ENCODE measurements at regions not wholly inside any gene's neighbourhood (a gene's known extent, or its start where the extent isn't known, plus 50 kb on each side); places are given as distances from the start of the nearest gene placed in this dataset.

DNA sequence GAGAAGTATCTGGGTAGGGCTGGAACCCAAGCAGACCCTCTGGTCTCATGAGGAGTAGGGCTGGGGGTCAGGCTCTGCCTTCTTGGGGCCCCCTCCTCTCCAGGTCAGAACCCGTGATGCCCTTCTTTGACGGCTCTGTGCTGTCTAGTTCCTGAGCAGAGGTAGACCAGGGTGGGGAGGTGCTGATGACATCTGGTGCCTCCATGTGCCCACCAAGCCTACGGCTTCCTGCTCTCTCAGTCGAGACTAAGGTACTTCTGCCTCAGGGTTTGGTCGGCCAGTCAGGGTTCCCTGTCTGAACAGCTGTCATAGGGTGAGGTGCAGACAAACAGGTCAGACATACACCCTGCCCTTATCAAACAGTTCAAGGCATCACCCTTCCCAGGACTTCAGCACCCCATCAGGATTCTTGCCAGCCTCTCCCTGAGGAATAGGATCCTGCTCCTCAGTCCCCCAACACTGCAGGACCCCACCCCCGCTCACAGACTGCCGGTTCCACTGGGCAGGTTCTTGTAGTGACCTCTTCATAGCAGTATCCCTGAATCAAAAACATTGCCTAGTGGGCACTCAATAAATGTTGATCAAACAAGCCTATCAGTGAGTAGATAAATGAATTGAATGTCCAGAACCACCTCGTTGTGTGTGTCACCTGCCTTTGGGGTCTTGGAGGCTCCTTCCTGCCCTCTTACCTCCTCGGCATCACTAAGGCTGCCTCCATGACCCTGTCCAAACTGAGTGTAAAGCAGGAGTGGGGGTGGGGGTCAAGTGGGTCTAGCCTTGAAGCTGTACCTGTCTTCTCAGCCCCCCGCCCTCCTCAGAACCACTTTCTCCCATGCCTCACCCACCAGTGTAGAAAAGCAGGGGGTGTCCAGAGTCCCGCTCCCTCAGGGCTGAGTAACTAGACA, 158.2 kb downstream of the BUD13 start:
- no peaks in the 10 kb centered on the region; a peak in 1 of 5 replicates for H3K27me3 ChIP-seq (ENCODE audit: control insufficient read depth in 1 of 2, insufficient read depth in 2 of 2, low read length in 2 of 2)
- ChIA-PET CTCF (ENCODE audit: low intra/inter-chr PET ratio, low total read pairs) (no interaction called here), POLR2A (no interaction called here)
- FAIRE-seq (no peak), DNase-seq (ENCODE audit: low spot score) (no peak), ATAC-seq (no peak)
- TF ChIP-seq PREB (CRISPR knock-in tag; IDR thresholded peaks at IDR 0.05) (no peak), ZNF546 (CRISPR knock-in tag; conservative IDR thresholded peaks at IDR 0.05) (no peak), ZNF180 (CRISPR knock-in tag; IDR thresholded peaks at IDR 0.05; ENCODE audit: borderline replicate concordance, low read depth) (no peak), SRSF1 (optimal IDR thresholded peaks at IDR 0.05; ENCODE audit: low read depth, low read length) (no peak), ZNF747 (CRISPR knock-in tag; IDR thresholded peaks at IDR 0.05; ENCODE audit: borderline replicate concordance) (no peak)
- TF ChIP-seq, protein P1, sequence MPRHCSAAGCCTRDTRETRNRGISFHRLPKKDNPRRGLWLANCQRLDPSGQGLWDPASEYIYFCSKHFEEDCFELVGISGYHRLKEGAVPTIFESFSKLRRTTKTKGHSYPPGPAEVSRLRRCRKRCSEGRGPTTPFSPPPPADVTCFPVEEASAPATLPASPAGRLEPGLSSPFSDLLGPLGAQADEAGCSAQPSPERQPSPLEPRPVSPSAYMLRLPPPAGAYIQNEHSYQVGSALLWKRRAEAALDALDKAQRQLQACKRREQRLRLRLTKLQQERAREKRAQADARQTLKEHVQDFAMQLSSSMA (CRISPR knock-in tag; IDR thresholded peaks at IDR 0.05): no peak
- no peak overlapping the region for H3K9ac ChIP-seq (ENCODE audit: insufficient read depth, low read depth, low read length)
- WGBS (ENCODE audit: low lambda C conversion rate): 49% methylated on average over 7 of the region's 11 CpGs
- BruUV-seq (replicated peaks): no TSS peak
- H3K9me3 ChIP-seq (ENCODE audit: low read length): no peaks in the 10 kb centered on the region
- no peak overlapping the region for H3K4me3 ChIP-seq (replicated peaks in 1 of 3; ENCODE audit: insufficient read depth in 1 of 3, low read depth in 2 of 3, low read length in 3 of 3)
- no peaks in the 10 kb centered on the region for H3K36me3 ChIP-seq (replicated peaks in 1 of 2; ENCODE audit: control insufficient read depth in 1 of 2, insufficient read depth in 2 of 2, low read length in 2 of 2)
- no peaks in the 10 kb centered on the region for H3K79me2 ChIP-seq (ENCODE audit: insufficient read depth, low read length)
- H3K27ac ChIP-seq (ENCODE audit: extremely low read length, insufficient read depth, low read length): no peak overlapping the region
- H3K4me1 ChIP-seq (ENCODE audit: insufficient read depth, low read length): no peaks in the 10 kb centered on the region
- no peak overlapping the region for H2AFZ ChIP-seq (ENCODE audit: low read length)
- intact Hi-C loops (cut with micrococcal nuclease; ENCODE audit: unreplicated experiment): no loop called here
- H3K4me2 ChIP-seq (ENCODE audit: low read depth, low read length): no peak overlapping the region
- no peaks in the 10 kb centered on the region for H4K20me1 ChIP-seq (ENCODE audit: insufficient read depth, low read length)
- in situ Hi-C loops (cut with HindIII; ENCODE audit: extremely low pct_ligation_motif_present, low pct_unique_long_range_greater_than_20kb): no loop called here

Data from HepG2 (cell line).